ENCODE measurements at regions not wholly inside any gene's neighbourhood (a gene's known extent, or its start where the extent isn't known, plus 50 kb on each side); places are given as distances from the start of the nearest gene placed in this dataset.
A peak's percentile ranks its signal among the peaks of the same experiment; 100 is the strongest.

- peak; percentile 65 for DNase-seq (ENCODE audit: low read depth)
These were observed 52.8 kb downstream of the FAM43A start for GRCh38 chr3:194738254-194739093.

DNA sequence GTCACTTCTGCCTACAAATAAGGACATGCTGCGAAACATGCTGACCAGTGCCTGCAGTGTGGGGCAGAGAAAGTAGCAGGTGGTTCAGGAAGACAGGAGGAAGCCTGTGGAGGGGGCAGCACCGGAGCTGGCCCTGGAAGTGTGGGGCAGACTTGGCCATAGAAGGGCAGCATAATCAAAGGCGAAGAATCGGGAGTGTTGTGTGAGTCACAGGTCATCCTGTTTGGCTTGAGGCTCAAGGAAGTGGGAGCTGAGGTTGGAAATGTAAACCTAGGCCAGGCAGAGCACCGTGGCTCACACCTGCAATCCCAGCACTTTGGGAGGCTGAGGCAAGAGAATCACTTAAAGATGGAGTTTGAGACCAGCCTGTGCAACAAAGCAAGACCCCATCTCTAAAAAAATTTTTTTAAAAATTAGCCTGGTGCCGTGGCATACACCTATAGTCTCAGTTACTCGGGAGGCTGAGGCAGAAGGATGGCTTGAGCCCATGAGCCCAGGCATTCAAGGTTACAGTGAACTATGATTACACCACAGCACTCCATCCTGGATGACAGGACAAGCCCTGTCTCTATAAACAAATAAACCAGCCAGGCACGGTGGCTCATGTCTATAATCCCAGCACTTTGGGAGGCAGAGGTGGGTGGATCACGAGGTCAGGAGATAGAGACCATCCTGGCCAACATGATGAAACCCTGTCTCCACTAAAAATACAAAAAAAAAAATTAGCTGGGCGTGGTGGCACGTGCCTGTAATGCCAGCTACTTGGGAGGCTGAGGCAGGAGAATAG is 54.0 kb downstream of the FAM43A start:
- DNase-seq (ENCODE audit: low read depth) = no peak

GRCh38 chr3:194740859-194741491 is 55.3 kb downstream of the FAM43A start:
- DNase-seq (ENCODE audit: low read depth) = no peak

GRCh38 chr3:194741916-194742315 is 56.2 kb downstream of the FAM43A start:
- DNase-seq (ENCODE audit: low read depth) = no peak

DNA sequence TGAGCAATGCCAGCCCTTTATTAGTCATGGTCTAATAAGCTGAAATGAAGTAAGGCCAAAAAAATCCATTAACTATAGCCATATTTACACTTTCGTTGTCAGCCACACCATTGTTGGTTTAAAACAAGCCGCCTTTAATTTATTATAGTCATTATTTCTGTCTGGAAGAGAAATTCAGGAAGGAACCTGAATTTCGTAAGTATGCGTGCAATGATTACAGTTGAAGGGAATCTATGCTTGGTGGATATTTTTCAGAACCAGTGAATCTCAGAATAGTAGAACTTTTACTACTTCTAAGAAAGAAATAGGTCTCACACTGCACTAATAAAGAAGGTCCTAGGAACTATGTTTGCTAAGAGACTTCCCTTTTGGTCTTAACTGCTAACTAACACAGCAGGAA is 59.1 kb downstream of the FAM43A start:
- DNase-seq (ENCODE audit: low read depth) = no peak

- no peak for DNase-seq (ENCODE audit: low read depth)
These were observed 59.9 kb downstream of the FAM43A start for GRCh38 chr3:194745422-194746184.

GRCh38 chr3:194748225-194748624 is 62.5 kb downstream of the FAM43A start:
- no peak for DNase-seq (ENCODE audit: low read depth)

DNA sequence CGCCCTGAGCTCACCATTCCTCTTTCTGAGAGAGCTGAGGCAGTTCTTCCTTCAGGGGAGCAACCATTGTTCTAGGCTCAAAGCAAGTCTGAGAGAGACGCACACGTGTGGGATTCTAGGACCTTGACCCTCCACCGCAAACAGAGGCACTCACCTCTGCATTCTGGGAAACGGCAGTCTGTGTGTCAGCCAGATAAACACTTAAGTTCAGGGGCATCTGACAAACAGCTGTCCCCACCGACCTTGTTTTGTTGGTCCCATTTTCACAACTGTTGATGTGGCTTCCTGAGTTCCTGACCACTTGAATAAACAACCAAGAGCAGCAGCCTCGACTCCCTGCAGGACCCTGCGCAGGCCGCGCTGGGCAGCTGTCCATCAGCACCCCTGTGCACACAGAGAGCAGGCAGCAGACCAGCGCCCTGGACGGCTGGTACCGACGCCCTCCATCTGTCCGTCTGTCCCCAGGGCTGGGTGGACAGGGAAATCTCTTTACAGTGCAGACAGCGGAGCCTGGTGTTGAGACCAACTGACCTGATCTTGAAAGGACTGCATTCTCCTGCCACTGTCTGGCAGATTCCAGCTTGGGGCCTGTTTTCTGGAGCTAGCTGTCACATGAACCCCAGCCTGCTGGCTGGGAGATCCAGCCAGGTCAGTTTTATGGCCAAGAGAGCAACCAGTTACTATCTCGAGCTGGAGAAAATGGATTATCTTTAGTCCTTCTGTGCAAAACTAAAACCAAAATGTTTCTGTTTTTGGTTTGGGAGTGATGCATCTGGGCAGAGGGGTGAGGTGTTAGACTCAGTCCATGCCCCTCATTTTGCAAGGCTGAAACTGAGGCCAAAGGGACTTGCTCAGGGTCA is 64.2 kb downstream of the FAM43A start:
- no peak for DNase-seq (ENCODE audit: low read depth)

- no peak for DNase-seq (ENCODE audit: low read depth)
These were observed 64.8 kb downstream of the FAM43A start for GRCh38 chr3:194750491-194750828.

DNA sequence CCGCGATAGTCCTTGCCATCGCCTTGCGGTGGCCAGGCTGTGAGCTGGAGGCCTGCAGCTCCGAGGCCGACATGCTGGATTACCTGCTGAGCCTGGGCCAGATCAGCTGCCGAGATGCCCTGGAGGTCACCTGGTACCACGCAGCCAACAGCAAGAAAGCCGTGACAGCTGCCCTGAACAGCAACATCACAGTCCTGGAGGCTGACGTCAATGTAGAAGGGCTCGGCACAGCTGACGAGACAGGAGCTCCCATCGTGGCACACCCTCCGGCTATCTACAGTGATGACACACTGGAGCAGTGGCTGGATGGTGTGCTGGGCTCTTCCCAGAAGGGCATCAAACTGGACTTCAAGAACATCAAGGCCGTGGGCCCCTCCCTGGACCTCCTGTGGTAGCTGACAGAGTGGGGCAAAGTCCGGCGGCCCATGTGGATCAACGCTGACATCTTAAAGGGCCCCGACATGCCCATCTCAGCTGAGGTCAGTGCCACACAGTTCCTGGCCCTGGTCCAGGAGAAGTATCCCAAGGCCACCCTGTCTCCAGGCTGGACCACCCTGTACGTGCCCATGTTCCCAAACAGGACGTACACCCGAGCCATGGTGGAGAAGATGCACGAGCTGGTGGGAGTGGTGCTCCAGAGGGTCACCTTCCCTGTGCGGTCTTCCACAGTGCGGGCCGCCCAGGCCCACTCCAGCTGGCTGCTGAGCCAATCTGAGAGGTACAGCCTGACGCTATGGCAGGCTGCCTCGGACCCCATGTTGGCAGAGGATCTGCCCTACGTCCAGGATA is 70.2 kb downstream of the FAM43A start:
- DNase-seq (ENCODE audit: low read depth) = no peak

DNA sequence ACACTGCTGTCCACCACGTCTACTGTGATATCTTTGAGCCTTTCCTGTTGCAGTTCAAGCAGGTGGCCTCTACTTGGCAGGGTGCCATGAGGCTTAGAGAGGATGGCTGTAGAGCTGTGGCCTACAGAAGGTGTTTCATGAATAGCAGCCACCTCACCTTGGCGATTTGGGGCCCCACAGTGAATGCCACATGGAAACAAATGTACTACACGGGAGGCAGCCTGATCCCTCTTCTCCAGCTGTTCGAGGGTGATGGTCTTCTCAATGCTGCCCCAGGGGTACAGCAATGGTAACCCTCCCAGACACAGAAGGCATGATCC is 70.7 kb downstream of the FAM43A start:
- DNase-seq (ENCODE audit: low read depth) = no peak

GRCh38 chr3:194756791-194757325 is 71.2 kb downstream of the FAM43A start:
- DNase-seq (ENCODE audit: low read depth) = peak; percentile 27

DNA sequence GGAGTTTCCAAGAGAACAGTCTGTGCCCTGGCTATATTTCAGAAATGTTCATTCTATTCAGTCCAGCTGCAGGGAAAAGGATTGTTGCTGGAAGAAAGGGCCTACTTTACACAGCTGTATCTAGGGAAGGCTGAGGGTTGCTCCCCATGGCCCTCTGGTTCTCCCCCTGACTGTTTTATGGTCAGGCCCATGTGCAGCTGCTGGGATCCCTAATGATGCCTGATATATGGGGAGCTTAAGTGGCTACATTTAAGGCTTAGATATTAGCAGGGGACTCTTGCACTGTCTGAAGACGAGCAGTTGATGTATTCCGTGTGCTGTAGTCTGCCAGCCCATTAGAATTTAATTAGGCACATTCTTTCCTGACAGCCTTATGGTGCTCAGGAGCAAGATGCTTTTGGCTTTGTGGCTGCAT is 72.0 kb downstream of the FAM43A start:
- peak; percentile 16 for DNase-seq (ENCODE audit: low read depth)

DNA sequence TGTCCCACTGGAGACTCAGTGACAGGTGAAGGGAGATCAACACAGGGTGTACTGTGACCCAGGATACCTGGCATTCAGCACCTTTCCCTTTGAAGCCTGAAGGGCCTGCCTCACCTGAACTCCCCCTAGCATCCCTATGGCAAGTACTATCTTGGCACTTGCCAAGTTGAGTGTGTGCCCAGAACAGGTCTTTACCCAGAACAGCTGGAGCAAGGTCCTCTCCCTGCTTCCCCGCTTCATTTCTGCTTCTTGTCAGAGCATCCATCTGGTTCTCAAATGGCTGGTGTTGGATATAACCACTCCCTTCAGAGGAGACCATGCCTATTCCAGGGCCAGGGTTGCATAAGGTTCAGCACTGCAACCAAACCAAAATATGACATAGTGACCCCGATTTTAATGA is 73.0 kb downstream of the FAM43A start:
- DNase-seq (ENCODE audit: low read depth) = no peak

GRCh38 chr3:194760494-194761137 is 74.9 kb downstream of the FAM43A start:
- DNase-seq (ENCODE audit: low read depth) = no peak

DNA sequence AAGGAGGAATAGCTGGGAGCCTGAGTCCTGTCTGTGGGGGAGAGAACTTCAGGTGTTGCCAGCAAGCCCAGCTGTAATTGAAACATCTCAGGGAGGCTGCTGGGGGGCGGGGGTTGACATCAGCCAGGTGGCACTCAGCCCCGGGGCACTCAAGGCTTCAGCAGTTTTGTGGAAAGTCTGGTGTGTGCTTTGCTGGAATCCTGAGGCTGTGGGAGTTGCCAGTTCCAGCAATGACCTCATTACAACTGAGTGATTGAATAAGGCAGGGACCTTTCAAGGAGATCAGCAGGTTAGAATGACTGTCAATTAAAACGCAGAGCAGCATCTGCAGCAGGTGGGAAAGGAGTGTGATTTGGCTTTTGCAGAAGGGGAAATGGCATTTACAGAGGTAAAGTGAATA is 75.7 kb downstream of the FAM43A start:
- no peak for DNase-seq (ENCODE audit: low read depth)

GRCh38 chr3:194766845-194767244 is 81.2 kb downstream of the FAM43A start:
- no peak for DNase-seq (ENCODE audit: low read depth)

- DNase-seq (ENCODE audit: low read depth) = no peak
These were observed 81.9 kb downstream of the FAM43A start for GRCh38 chr3:194767446-194768207.

GRCh38 chr3:194768586-194768985 is 82.9 kb downstream of the FAM43A start:
- DNase-seq (ENCODE audit: low read depth) = no peak
